Astrocyte (in vitro differentiated cells and primary cell): ENCODE measurements at regions not wholly inside any gene's neighbourhood (a gene's known extent, or its start where the extent isn't known, plus 50 kb on each side); places are given as distances from the start of the nearest gene placed in this dataset.

Experiments used
- DNase-seq: peaks from one replicate; pipeline ENCODE4 v3.0.0-alpha.2; 2010; ENCODE audit warnings: low read depth
- FAIRE-seq: peaks from 2 replicates; lab custom pipeline; 2011; peaks lifted over from hg19 to GRCh38; lab: Jason Lieb, UNC
- H2AFZ ChIP-seq: 2 replicates; pipeline ENCODE4 v1.6.0; 2012; ENCODE audit warnings: low read depth, low read length, inconsistent platforms
- H3K27ac ChIP-seq: 2 replicates; pipeline ENCODE4 v1.5.1; 2011; ENCODE audit warnings: low read depth, low read length, inconsistent platforms
- H3K27me3 ChIP-seq: 2 replicates; pipeline ENCODE4 v1.6.0; 2011; ENCODE audit warnings: low read length, inconsistent platforms; ENCODE audit not compliant: insufficient read depth
- H3K36me3 ChIP-seq: 2 replicates; pipeline ENCODE4 v1.5.1; 2011; ENCODE audit warnings: low read length, inconsistent platforms; ENCODE audit not compliant: insufficient read depth
- H3K4me1 ChIP-seq: 2 replicates; pipeline ENCODE4 v1.5.1; 2011; ENCODE audit warnings: low read length, inconsistent platforms; ENCODE audit not compliant: insufficient read depth
- H3K4me2 ChIP-seq: 2 replicates; pipeline ENCODE4 v1.6.0; 2012; ENCODE audit warnings: low read length, inconsistent platforms
- H3K4me3 ChIP-seq: 2 replicates; pipeline ENCODE4 v1.5.1; 2011; ENCODE audit warnings: low read depth, mild to moderate bottlenecking, low read length, inconsistent platforms; ENCODE audit not compliant: insufficient read depth
- H3K79me2 ChIP-seq: 2 replicates; pipeline ENCODE4 v1.6.0; 2012; ENCODE audit warnings: mild to moderate bottlenecking, low read length, inconsistent platforms; ENCODE audit not compliant: insufficient read depth
- H3K9ac ChIP-seq: 2 replicates; pipeline ENCODE4 v1.6.0; 2012; ENCODE audit warnings: mild to moderate bottlenecking, low read length, inconsistent platforms
- H3K9me3 ChIP-seq: 2 replicates; pipeline ENCODE4 v1.5.1; 2012; ENCODE audit warnings: low read depth, mild to moderate bottlenecking, low read length, inconsistent platforms; ENCODE audit not compliant: insufficient read depth
- H4K20me1 ChIP-seq: 2 replicates; pipeline ENCODE4 v1.6.0; 2012; ENCODE audit warnings: low read length, inconsistent platforms; ENCODE audit not compliant: insufficient read depth
- H3K27ac Mint-ChIP-seq: one replicate; pipeline ENCODE4 v1.8.0; 2021; ENCODE audit warnings: mild to moderate bottlenecking, mixed read lengths; ENCODE audit not compliant: unreplicated experiment
- H3K27me3 Mint-ChIP-seq: one replicate; pipeline ENCODE4 v1.8.0; 2021; ENCODE audit warnings: low read depth, mixed read lengths; ENCODE audit not compliant: unreplicated experiment
- H3K36me3 Mint-ChIP-seq: one replicate; pipeline ENCODE4 v1.8.0; 2021; ENCODE audit warnings: low read depth, mixed read lengths; ENCODE audit not compliant: unreplicated experiment
- H3K4me1 Mint-ChIP-seq: one replicate; pipeline ENCODE4 v1.8.0; 2021; ENCODE audit warnings: low read depth, mixed read lengths; ENCODE audit not compliant: unreplicated experiment
- H3K4me3 Mint-ChIP-seq: one replicate; pipeline ENCODE4 v1.8.0; 2021; ENCODE audit warnings: mild to moderate bottlenecking, moderate library complexity, mixed read lengths; ENCODE audit not compliant: unreplicated experiment
- H3K9me3 Mint-ChIP-seq: one replicate; pipeline ENCODE4 v1.8.0; 2021; ENCODE audit warnings: mild to moderate bottlenecking, mixed read lengths; ENCODE audit not compliant: unreplicated experiment
- EZH2 ChIP-seq: IDR thresholded peaks from 2 replicates; pipeline ENCODE4 v1.6.1; 2012; ENCODE audit warnings: mild to moderate bottlenecking, low read length, inconsistent platforms; ENCODE audit not compliant: insufficient read depth
- TF ChIP-seq, protein P1 (sequence below): IDR thresholded peaks from 2 replicates; pipeline ENCODE4 v1.5.1; 2011; ENCODE audit warnings: low read depth, mild to moderate bottlenecking, inconsistent platforms, low read length, moderate library complexity; ENCODE audit not compliant: insufficient read depth

DNA sequence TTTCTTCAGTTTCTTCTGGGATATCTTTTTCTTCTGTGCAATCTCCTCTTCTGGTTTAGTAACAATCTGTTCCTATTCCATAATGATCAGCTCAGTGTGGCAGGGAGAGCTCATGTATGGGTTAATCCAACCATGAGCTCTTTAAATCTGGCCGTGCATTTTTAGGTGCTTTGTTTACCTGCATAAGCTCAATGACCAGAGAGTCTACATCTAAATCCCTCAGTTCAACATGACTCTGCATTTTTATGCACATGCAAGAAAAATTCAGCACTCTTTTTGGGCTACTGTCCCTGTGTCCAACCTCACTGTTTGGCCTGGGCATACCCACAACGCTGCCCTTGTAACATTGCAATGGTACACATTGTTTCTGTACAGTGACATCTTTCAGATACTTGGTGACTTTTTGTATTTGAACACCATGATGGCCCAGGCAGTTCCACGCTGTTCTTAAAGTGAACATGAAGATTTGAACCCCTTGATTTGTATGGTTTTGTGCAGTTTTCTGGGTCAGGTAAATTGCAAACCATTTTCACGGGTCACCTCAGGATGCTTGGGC, 243.3 kb upstream of the SRRM4 start:
- H3K27ac ChIP-seq = no peak overlapping the region
- Mint-ChIP-seq H3K36me3 (no peaks in the 10 kb centered on the region), H3K4me1 (no peaks in the 10 kb centered on the region), H3K27me3 (no peaks in the 10 kb centered on the region), H3K9me3 (peaks cover 2% of the 10 kb centered on the region), H3K4me3 (no peak overlapping the region), H3K27ac (no peak overlapping the region)
- TF ChIP-seq, protein P1, sequence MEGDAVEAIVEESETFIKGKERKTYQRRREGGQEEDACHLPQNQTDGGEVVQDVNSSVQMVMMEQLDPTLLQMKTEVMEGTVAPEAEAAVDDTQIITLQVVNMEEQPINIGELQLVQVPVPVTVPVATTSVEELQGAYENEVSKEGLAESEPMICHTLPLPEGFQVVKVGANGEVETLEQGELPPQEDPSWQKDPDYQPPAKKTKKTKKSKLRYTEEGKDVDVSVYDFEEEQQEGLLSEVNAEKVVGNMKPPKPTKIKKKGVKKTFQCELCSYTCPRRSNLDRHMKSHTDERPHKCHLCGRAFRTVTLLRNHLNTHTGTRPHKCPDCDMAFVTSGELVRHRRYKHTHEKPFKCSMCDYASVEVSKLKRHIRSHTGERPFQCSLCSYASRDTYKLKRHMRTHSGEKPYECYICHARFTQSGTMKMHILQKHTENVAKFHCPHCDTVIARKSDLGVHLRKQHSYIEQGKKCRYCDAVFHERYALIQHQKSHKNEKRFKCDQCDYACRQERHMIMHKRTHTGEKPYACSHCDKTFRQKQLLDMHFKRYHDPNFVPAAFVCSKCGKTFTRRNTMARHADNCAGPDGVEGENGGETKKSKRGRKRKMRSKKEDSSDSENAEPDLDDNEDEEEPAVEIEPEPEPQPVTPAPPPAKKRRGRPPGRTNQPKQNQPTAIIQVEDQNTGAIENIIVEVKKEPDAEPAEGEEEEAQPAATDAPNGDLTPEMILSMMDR = no peak
- no peak for TF ChIP-seq EZH2
- H3K79me2 ChIP-seq = no peaks in the 10 kb centered on the region
- H3K36me3 ChIP-seq = no peaks in the 10 kb centered on the region
- H3K9ac ChIP-seq = no peak overlapping the region
- H3K4me2 ChIP-seq = no peak overlapping the region
- no peaks in the 10 kb centered on the region for H3K4me1 ChIP-seq
- no peaks in the 10 kb centered on the region for H3K27me3 ChIP-seq
- H4K20me1 ChIP-seq = no peaks in the 10 kb centered on the region
- no peak overlapping the region for H3K4me3 ChIP-seq
- H3K9me3 ChIP-seq = peaks cover 11% of the 10 kb centered on the region
- no peak for FAIRE-seq
- DNase-seq = no peak
- no peak overlapping the region for H2AFZ ChIP-seq

DNA sequence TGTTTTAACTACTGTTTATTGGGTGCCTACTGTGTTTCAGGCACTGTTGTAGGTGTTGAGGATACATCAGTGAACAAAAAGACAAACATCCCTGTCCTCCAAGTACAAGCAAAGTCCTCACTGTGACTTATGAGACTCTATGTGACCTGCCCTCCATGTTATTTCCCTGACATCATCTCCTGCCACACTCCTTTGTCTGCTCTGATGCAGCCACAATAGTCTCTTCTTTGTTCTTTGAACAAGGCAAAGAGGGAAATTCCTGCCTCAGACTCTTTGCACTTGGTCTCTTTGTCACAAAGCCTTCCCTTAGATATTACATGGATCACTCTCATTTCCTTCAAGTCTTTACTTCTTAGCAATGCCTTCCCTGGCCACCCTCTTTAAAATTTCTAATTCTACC, 240.1 kb upstream of the SRRM4 start:
- peaks cover 2% of the 10 kb centered on the region for H3K9me3 Mint-ChIP-seq
- Histone ChIP-seq H3K79me2 (no peaks in the 10 kb centered on the region), H3K4me3 (no peak overlapping the region), H3K4me1 (no peaks in the 10 kb centered on the region), H3K27ac (no peak overlapping the region), H3K4me2 (no peak overlapping the region), H3K36me3 (no peaks in the 10 kb centered on the region), H3K9me3 (peaks cover 7% of the 10 kb centered on the region), H3K27me3 (no peaks in the 10 kb centered on the region), H3K9ac (no peak overlapping the region), H2AFZ (no peak overlapping the region), H4K20me1 (no peaks in the 10 kb centered on the region)
- no peak for DNase-seq
- no peaks in the 10 kb centered on the region for H3K36me3 Mint-ChIP-seq
- no peak for FAIRE-seq
- H3K4me1 Mint-ChIP-seq = no peaks in the 10 kb centered on the region
- H3K27me3 Mint-ChIP-seq = no peaks in the 10 kb centered on the region
- H3K4me3 Mint-ChIP-seq = no peak overlapping the region
- TF ChIP-seq EZH2 = no peak
- TF ChIP-seq, protein P1 = no peak
- H3K27ac Mint-ChIP-seq = no peak overlapping the region

DNA sequence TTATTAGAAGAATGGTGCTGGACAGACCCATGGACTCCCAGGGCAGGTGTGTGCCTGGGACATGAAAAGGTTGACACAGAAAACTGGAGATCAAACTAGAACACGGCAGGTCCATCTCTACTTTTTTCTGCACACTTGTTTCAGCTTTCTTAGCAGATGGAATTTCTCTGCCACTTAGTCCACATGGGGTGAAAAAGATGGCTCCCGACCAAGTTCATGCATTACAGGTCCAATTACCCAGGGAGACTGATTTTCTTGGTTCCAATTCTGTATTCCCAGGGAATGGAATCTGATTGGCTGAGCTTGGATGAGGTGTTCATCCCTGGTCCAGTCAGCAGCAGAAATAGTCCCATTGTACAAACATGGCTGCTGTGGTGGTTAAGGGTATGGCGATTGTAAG, 238.9 kb upstream of the SRRM4 start:
- FAIRE-seq = no peak
- H3K4me3 Mint-ChIP-seq = no peak overlapping the region

More for the DNA sequence above, 238.9 kb upstream of the SRRM4 start:
- no peak for DNase-seq
- no peak for TF ChIP-seq EZH2
- TF ChIP-seq, protein P1 = no peak
- no peaks in the 10 kb centered on the region for H3K36me3 ChIP-seq
- no peaks in the 10 kb centered on the region for H3K4me1 ChIP-seq
- no peaks in the 10 kb centered on the region for H3K27me3 Mint-ChIP-seq
- no peaks in the 10 kb centered on the region for H3K9me3 Mint-ChIP-seq
- H3K4me3 ChIP-seq = no peak overlapping the region
- no peak overlapping the region for H2AFZ ChIP-seq
- H3K4me2 ChIP-seq = no peak overlapping the region
- no peaks in the 10 kb centered on the region for H3K27me3 ChIP-seq
- no peaks in the 10 kb centered on the region for H4K20me1 ChIP-seq
- H3K9ac ChIP-seq = no peak overlapping the region
- no peaks in the 10 kb centered on the region for H3K36me3 Mint-ChIP-seq
- peaks cover 7% of the 10 kb centered on the region for H3K9me3 ChIP-seq
- no peak overlapping the region for H3K27ac Mint-ChIP-seq
- no peaks in the 10 kb centered on the region for H3K79me2 ChIP-seq
- H3K4me1 Mint-ChIP-seq = no peaks in the 10 kb centered on the region
- H3K27ac ChIP-seq = no peak overlapping the region
